ENCODE measurements at regions not wholly inside any gene's neighbourhood (a gene's known extent, or its start where the extent isn't known, plus 50 kb on each side); places are given as distances from the start of the nearest gene placed in this dataset.

DNA sequence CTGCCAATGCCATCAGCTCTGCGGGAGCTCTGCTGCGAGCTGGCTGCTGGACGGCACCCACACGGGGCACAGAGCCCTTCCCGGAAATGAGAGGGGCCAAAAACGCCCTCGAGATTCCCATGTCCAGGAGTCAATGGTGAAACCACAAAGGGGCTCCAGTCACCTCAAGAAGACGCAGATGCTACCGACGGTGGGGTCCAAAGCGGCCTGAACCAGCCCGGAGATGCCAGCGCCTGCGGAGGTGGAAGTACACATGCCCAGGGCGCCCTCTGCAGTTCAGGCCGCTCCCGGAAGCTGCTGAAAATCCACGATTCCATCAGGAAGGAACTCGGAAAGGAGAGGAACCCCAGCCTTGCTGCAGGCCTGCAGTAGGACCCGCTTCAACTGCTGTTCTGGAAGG is 82.4 kb upstream of the SELENOP start:
- H3K4me3 ChIP-seq (ENCODE audit: low read length) = no peak overlapping the region
- TF ChIP-seq ZNF274 (IDR thresholded peaks at IDR 0.05; ENCODE audit: low read depth, low read length) = no peak

DNA sequence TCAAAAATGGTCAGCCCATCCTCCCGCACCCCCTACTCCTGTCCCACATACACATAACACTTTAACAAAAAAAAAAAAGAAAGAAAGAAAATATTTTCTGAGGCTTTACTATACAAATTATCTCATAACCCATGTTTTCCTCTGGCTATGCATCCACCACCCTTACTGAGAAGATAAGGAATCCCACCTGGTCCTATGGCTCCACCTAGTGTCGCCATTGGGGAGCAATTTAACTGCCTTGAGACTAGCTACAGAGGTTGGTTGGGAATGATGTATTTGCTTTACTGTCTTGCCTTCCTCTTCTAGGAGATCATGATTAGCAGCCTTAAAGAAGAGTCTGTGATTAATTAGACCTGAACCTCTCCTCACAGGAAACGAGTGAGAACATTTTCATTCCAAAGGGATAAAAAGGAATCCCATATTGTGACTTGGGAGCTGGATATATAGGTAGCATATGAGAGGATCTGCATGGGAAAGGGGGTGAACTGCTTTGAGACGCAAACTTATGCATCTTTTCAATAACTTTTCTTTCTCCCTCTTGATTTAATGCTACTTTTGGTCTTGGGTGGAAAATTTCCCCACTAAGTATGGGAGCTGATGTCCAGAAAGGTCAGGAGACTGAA is 77.7 kb upstream of the SELENOP start:
- TF ChIP-seq ZNF274 (IDR thresholded peaks at IDR 0.05; ENCODE audit: low read depth, low read length) = no peak
- H3K4me3 ChIP-seq (ENCODE audit: low read length) = no peak overlapping the region

- H3K4me3 ChIP-seq (ENCODE audit: low read length) = no peak overlapping the region
- no peak for TF ChIP-seq ZNF274 (IDR thresholded peaks at IDR 0.05; ENCODE audit: low read depth, low read length)
These were observed 77.1 kb upstream of the SELENOP start for GRCh38 chr5:42888771-42889170.

DNA sequence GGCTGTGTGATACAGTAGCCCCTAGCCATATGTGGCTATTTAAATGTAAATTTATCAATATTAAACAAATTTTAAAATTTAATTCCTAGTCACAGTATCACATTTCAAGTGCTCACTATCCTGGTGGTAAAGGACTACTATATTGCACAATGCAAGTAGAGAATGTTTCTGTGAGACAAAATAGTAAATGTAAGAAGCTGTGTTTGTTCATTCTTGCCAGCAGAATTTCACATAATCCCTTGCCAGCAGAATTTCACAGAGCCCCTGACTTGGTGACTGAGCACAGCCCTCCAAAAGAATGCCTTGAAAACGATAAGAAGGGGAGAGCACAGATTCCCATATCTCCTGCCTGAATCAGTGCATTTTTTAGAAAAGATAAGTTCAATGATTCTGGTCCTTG is 75.9 kb upstream of the SELENOP start:
- no peak overlapping the region for H3K4me3 ChIP-seq (ENCODE audit: low read length)
- TF ChIP-seq ZNF274 (IDR thresholded peaks at IDR 0.05; ENCODE audit: low read depth, low read length) = no peak

GRCh38 chr5:42887097-42887496 is 75.4 kb upstream of the SELENOP start:
- no peak overlapping the region for H3K4me3 ChIP-seq (ENCODE audit: low read length)
- no peak for TF ChIP-seq ZNF274 (IDR thresholded peaks at IDR 0.05; ENCODE audit: low read depth, low read length)

DNA sequence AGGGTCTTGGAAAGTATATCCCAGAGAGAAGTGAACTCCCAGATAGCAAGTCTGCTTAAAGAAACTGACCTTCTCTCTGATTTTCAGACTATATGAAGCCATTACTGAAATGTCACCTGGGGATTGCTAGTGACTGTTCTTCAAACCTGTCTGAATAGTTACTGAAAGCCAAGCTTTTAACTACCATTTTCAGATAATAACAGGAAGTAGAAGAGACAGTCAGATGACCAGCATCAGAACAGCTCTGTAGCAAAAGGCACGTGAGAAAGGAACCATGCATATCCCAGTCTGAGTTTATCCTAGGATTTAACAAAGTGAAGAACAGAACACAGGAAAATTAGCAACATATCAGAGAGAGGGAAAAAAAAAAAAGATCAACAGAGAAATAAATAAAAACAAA is 74.9 kb upstream of the SELENOP start:
- H3K4me3 ChIP-seq (ENCODE audit: low read length) = no peak overlapping the region
- TF ChIP-seq ZNF274 (IDR thresholded peaks at IDR 0.05; ENCODE audit: low read depth, low read length) = no peak

GRCh38 chr5:42884326-42884725 is 72.6 kb upstream of the SELENOP start:
- H3K4me3 ChIP-seq (ENCODE audit: low read length) = no peak overlapping the region
- no peak for TF ChIP-seq ZNF274 (IDR thresholded peaks at IDR 0.05; ENCODE audit: low read depth, low read length)

- no peak overlapping the region for H3K4me3 ChIP-seq (ENCODE audit: low read length)
- no peak for TF ChIP-seq ZNF274 (IDR thresholded peaks at IDR 0.05; ENCODE audit: low read depth, low read length)
These were observed 69.9 kb upstream of the SELENOP start for GRCh38 chr5:42881416-42882117.

DNA sequence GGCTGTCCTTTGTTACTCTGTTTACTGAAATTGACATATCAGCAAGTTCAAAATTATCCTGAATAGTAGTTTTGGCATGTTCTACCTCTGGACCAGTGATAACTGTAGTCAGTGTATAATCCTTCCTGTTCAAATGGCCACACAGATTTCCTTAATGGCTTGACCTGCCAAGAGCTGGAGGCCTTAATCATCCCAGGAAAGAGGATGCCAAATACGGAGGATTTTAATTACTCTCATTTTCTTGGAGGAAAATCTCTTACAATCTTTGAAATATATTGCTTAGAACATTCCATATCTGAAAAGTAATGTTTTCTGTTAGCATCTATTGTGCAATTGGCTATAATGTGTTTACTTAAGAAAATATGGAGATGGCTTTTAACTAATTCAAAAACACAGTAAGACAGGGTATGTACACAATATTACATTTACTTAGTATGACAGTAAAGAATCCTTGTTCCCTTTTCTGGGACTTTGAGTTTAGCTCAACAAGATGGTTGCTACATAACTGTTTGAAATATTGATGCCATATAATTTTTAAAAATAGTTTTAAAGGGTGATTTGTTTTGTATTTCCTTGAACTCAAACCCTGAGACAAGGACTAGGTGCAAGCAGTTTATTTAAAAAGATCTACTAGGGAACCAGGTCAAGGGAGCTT is 68.9 kb upstream of the SELENOP start:
- no peak overlapping the region for H3K4me3 ChIP-seq (ENCODE audit: low read length)
- no peak for TF ChIP-seq ZNF274 (IDR thresholded peaks at IDR 0.05; ENCODE audit: low read depth, low read length)

DNA sequence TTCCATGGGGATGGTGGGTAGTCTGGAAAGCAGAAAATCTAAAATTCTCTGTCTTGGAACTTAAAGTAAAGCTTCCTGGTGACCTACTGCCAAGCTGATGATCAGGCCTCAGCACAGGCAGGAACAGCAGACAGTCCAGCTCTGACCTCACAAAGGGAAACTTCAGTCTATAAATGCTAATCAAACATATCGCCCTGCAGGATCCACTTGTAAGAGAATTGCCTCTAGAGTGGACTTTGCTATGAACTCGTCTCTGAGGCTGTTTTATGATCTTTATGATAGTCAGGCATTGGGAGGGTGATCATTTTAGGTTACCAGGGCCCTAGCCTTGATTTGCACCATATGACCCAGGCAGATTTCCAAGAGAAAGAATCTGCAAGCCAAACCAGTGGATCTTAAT is 67.6 kb upstream of the SELENOP start:
- no peak for TF ChIP-seq ZNF274 (IDR thresholded peaks at IDR 0.05; ENCODE audit: low read depth, low read length)
- no peak overlapping the region for H3K4me3 ChIP-seq (ENCODE audit: low read length)

- no peak for TF ChIP-seq ZNF274 (IDR thresholded peaks at IDR 0.05; ENCODE audit: low read depth, low read length)
- H3K4me3 ChIP-seq (ENCODE audit: low read length) = no peak overlapping the region
These were observed 66.9 kb upstream of the SELENOP start for GRCh38 chr5:42878550-42878949.

- TF ChIP-seq ZNF274 (IDR thresholded peaks at IDR 0.05; ENCODE audit: low read depth, low read length) = no peak
These were observed 66.3 kb upstream of the SELENOP start for GRCh38 chr5:42878041-42878440.

GRCh38 chr5:42877431-42877830 is 65.7 kb upstream of the SELENOP start:
- no peak for TF ChIP-seq ZNF274 (IDR thresholded peaks at IDR 0.05; ENCODE audit: low read depth, low read length)
- H3K4me3 ChIP-seq (ENCODE audit: low read length) = no peak overlapping the region

More at GRCh38 chr5:42878041-42878440, 66.3 kb upstream of the SELENOP start:
- no peak overlapping the region for H3K4me3 ChIP-seq (ENCODE audit: low read length)

DNA sequence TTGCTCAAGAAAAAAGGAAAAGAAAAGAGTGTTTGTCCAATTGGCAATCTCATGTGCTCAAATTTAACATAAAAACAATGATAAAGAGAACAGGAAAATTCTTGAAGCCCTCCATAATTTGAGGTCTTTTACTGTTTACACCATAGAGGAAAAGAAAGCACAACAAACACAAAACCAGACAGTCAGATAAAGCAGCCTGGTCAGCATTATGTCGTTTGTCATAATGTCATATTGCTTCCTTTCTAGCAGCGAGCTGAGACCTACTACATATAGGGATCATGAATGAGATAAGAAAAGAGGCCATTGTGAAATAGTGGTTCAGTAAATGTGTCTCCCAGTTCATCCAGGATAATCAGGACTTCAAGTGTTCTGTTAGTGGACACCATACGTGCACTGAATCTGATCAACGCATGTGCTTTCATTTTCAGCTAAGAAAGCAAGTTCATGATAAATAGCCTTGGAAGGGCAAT is 64.7 kb upstream of the SELENOP start:
- no peak overlapping the region for H3K4me3 ChIP-seq (ENCODE audit: low read length)
- no peak for TF ChIP-seq ZNF274 (IDR thresholded peaks at IDR 0.05; ENCODE audit: low read depth, low read length)

DNA sequence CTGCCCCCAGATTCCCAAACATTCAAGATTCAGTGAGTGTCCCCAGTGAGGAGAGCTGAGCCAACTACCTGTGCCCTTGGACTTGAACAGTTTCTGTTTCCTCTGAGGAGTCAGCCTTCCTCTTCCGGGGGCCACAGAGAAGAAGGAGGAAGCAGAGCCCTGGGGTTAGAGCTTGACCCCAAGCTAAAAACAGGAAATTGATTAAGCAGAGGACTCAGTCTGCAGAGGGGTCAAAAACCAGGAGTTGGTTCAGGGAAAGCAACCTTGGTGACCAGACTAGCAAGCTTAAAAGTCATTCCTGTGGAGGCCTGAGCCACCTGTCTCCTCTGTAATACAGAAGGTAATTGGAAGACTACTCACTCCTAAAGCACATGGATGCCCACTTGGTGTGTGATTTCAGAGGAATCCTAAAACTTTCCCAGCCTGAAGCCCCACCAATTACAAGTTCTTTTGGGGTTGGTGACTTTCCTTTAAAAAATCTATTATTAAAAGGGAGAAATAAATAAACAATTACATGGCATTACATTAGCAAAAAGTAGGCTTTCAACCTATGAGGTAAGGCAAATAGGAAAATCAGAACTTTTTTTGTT is 64.2 kb upstream of the SELENOP start:
- TF ChIP-seq ZNF274 (IDR thresholded peaks at IDR 0.05; ENCODE audit: low read depth, low read length) = no peak

More for the DNA sequence above, 64.2 kb upstream of the SELENOP start:
- H3K4me3 ChIP-seq (ENCODE audit: low read length) = no peak overlapping the region

Data from GM08714 (cell line).